ENCODE measurements at regions not wholly inside any gene's neighbourhood (a gene's known extent, or its start where the extent isn't known, plus 50 kb on each side); places are given as distances from the start of the nearest gene placed in this dataset.

GRCh38 chr6:37579444-37580067 lies 79.9 kb upstream of the CCDC167 start:
- no peak for TF ChIP-seq CTCF (IDR thresholded peaks at IDR 0.05)
- TF ChIP-seq POLR2A (IDR thresholded peaks at IDR 0.05): no peak
- TF ChIP-seq EP300 (IDR thresholded peaks at IDR 0.05): no peak
- no peak for TF ChIP-seq POLR2AphosphoS5 (IDR thresholded peaks at IDR 0.05)
